Skeletal muscle satellite cell (primary cell): ENCODE measurements at regions not wholly inside any gene's neighbourhood (a gene's known extent, or its start where the extent isn't known, plus 50 kb on each side); places are given as distances from the start of the nearest gene placed in this dataset.

ENCODE experiments used
- H3K27me3 ChIP-seq: 2 replicates; pipeline ENCODE4 v1.7.0; 2013; ENCODE audit warnings: low read length; ENCODE audit not compliant: control insufficient read depth, insufficient read depth
- H3K36me3 ChIP-seq: 2 replicates; pipeline ENCODE4 v1.7.0; 2013; ENCODE audit warnings: mild to moderate bottlenecking, control low read depth, low read length; ENCODE audit not compliant: insufficient read depth
- H3K4me1 ChIP-seq: 2 replicates; pipeline ENCODE4 v1.7.0; 2013; ENCODE audit warnings: low read length; ENCODE audit not compliant: control insufficient read depth, insufficient read depth
- H3K4me2 ChIP-seq: 2 replicates; pipeline ENCODE4 v1.7.0; 2013; ENCODE audit warnings: mild to moderate bottlenecking, low read length
- H3K4me3 ChIP-seq: 2 replicates; pipeline ENCODE4 v1.7.0; 2013; ENCODE audit warnings: low read length
- H3K9ac ChIP-seq: 2 replicates; pipeline ENCODE4 v1.7.0; 2013; ENCODE audit warnings: mild to moderate bottlenecking, low read depth, low read length, moderate library complexity
- H3K9me3 ChIP-seq: replicated peaks from 2 replicates; pipeline ENCODE4 v1.7.0; 2013; ENCODE audit warnings: mild to moderate bottlenecking, control low read depth, low read length

- no peaks in the 10 kb centered on the region for H3K36me3 ChIP-seq
These were observed 167.5 kb upstream of the TPM1 start for GRCh38 chr15:62874959-62875625.

GRCh38 chr15:62875626-62876021 is 166.9 kb upstream of the TPM1 start:
- no peaks in the 10 kb centered on the region for H3K36me3 ChIP-seq
- H3K9me3 ChIP-seq, result no peaks in the 10 kb centered on the region

More at GRCh38 chr15:62874959-62875625, 167.5 kb upstream of the TPM1 start:
- Histone ChIP-seq H3K4me2 (no peak overlapping the region), H3K27me3 (no peaks in the 10 kb centered on the region), H3K4me1 (peaks cover 3% of the 10 kb centered on the region), H3K9ac (no peak overlapping the region), H3K9me3 (no peaks in the 10 kb centered on the region), H3K4me3 (no peak overlapping the region)

GRCh38 chr15:62877276-62877857 is 165.2 kb upstream of the TPM1 start:
- Histone ChIP-seq H3K36me3 (no peaks in the 10 kb centered on the region), H3K9ac (no peak overlapping the region), H3K4me2 (no peak overlapping the region), H3K9me3 (no peaks in the 10 kb centered on the region), H3K27me3 (no peaks in the 10 kb centered on the region), H3K4me3 (no peak overlapping the region), H3K4me1 (peaks cover 3% of the 10 kb centered on the region)

More at GRCh38 chr15:62875626-62876021, 166.9 kb upstream of the TPM1 start:
- peaks cover 3% of the 10 kb centered on the region for H3K4me1 ChIP-seq
- no peaks in the 10 kb centered on the region for H3K27me3 ChIP-seq
- H3K9ac ChIP-seq, result no peak overlapping the region
- no peak overlapping the region for H3K4me2 ChIP-seq
- H3K4me3 ChIP-seq, result no peak overlapping the region

- H3K9ac ChIP-seq, result no peak overlapping the region
- H3K9me3 ChIP-seq, result no peaks in the 10 kb centered on the region
- H3K36me3 ChIP-seq, result no peaks in the 10 kb centered on the region
- no peak overlapping the region for H3K4me2 ChIP-seq
- no peak overlapping the region for H3K4me3 ChIP-seq
- peaks cover 3% of the 10 kb centered on the region for H3K4me1 ChIP-seq
- H3K27me3 ChIP-seq, result no peaks in the 10 kb centered on the region
These were observed 164.5 kb upstream of the TPM1 start for GRCh38 chr15:62878070-62878469.

GRCh38 chr15:62879770-62880169 is 162.8 kb upstream of the TPM1 start:
- Histone ChIP-seq H3K4me1 (no peaks in the 10 kb centered on the region), H3K9ac (no peak overlapping the region), H3K27me3 (no peaks in the 10 kb centered on the region), H3K36me3 (no peaks in the 10 kb centered on the region), H3K4me3 (no peak overlapping the region), H3K9me3 (no peaks in the 10 kb centered on the region), H3K4me2 (no peak overlapping the region)

- H3K9me3 ChIP-seq, result no peaks in the 10 kb centered on the region
- H3K4me3 ChIP-seq, result no peak overlapping the region
- H3K27me3 ChIP-seq, result no peaks in the 10 kb centered on the region
- H3K4me2 ChIP-seq, result no peak overlapping the region
- H3K9ac ChIP-seq, result no peak overlapping the region
- H3K36me3 ChIP-seq, result no peaks in the 10 kb centered on the region
- H3K4me1 ChIP-seq, result no peaks in the 10 kb centered on the region
These were observed 162.3 kb upstream of the TPM1 start for GRCh38 chr15:62880278-62880677.

- H3K36me3 ChIP-seq, result no peaks in the 10 kb centered on the region
- peaks cover under 1% of the 10 kb centered on the region for H3K4me1 ChIP-seq
- no peak overlapping the region for H3K4me3 ChIP-seq
- H3K27me3 ChIP-seq, result no peaks in the 10 kb centered on the region
- H3K9me3 ChIP-seq, result no peaks in the 10 kb centered on the region
- no peak overlapping the region for H3K9ac ChIP-seq
- H3K4me2 ChIP-seq, result no peak overlapping the region
These were observed 161.5 kb upstream of the TPM1 start for GRCh38 chr15:62881056-62881455.

- Histone ChIP-seq H3K4me2 (no peak overlapping the region), H3K36me3 (no peaks in the 10 kb centered on the region), H3K4me3 (no peak overlapping the region), H3K4me1 (peaks cover 27% of the 10 kb centered on the region), H3K9me3 (no peaks in the 10 kb centered on the region), H3K9ac (no peak overlapping the region), H3K27me3 (no peaks in the 10 kb centered on the region)
These were observed 158.5 kb upstream of the TPM1 start for GRCh38 chr15:62883938-62884479.

GRCh38 chr15:62886431-62887071 is 156.0 kb upstream of the TPM1 start:
- H3K27me3 ChIP-seq, result no peaks in the 10 kb centered on the region
- no peaks in the 10 kb centered on the region for H3K9me3 ChIP-seq
- peaks cover 44% of the 10 kb centered on the region for H3K4me1 ChIP-seq
- no peak overlapping the region for H3K9ac ChIP-seq
- no peak overlapping the region for H3K4me3 ChIP-seq
- peak overlapping the region; percentile 55 for H3K4me2 ChIP-seq
- no peaks in the 10 kb centered on the region for H3K36me3 ChIP-seq

- H3K4me3 ChIP-seq, result no peak overlapping the region
- H3K4me1 ChIP-seq, result peaks cover 44% of the 10 kb centered on the region
- peak overlapping the region; percentile 55 for H3K4me2 ChIP-seq
- no peaks in the 10 kb centered on the region for H3K36me3 ChIP-seq
- no peaks in the 10 kb centered on the region for H3K9me3 ChIP-seq
- H3K27me3 ChIP-seq, result no peaks in the 10 kb centered on the region
- H3K9ac ChIP-seq, result no peak overlapping the region
These were observed 155.4 kb upstream of the TPM1 start for GRCh38 chr15:62887113-62887570.

- Histone ChIP-seq H3K9me3 (no peaks in the 10 kb centered on the region), H3K27me3 (no peaks in the 10 kb centered on the region), H3K4me3 (no peak overlapping the region), H3K4me2 (no peak overlapping the region), H3K9ac (no peak overlapping the region), H3K36me3 (no peaks in the 10 kb centered on the region), H3K4me1 (peaks cover 44% of the 10 kb centered on the region)
These were observed 153.9 kb upstream of the TPM1 start for GRCh38 chr15:62888623-62889022.
